SK-N-SH (cell line): ENCODE measurements at regions not wholly inside any gene's neighbourhood (a gene's known extent, or its start where the extent isn't known, plus 50 kb on each side); places are given as distances from the start of the nearest gene placed in this dataset.

Experiments used
- EP300 ChIP-seq, 2 experiments: IDR thresholded peaks; 2 replicates each; pipeline versions ENCODE4 v1.4.0 to v1.6.1; 2012; ENCODE audit warnings: borderline replicate concordance in 1 of 2, low read depth in 1 of 2, low read length in 1 of 2
- EZH2phosphoT487 ChIP-seq: fragments of 200-600 bp; sonication (generic); IDR thresholded peaks from 2 replicates; pipeline ENCODE4 v1.6.1; 2017; ENCODE audit warnings: low read depth, mixed run types, mild to moderate bottlenecking, antibody characterized with exemption, moderate library complexity, borderline replicate concordance
- GABPA ChIP-seq: IDR thresholded peaks from 2 replicates; pipeline ENCODE4 v1.4.0; 2012; ENCODE audit warnings: low read depth, mild to moderate bottlenecking
- JUND ChIP-seq: IDR thresholded peaks from 2 replicates; pipeline ENCODE4 v1.4.0; 2012
- POLR2AphosphoS5 ChIP-seq: IDR thresholded peaks from 2 replicates; pipeline ENCODE4 v1.6.1; 2012; ENCODE audit warnings: low read depth, low read length
- REST ChIP-seq: IDR thresholded peaks from 2 replicates; pipeline ENCODE4 v1.6.1; 2012; ENCODE audit warnings: mild to moderate bottlenecking, low read depth, low read length, moderate library complexity
- RFX5 ChIP-seq: IDR thresholded peaks from 2 replicates; pipeline ENCODE4 v1.6.1; 2012; ENCODE audit warnings: mild to moderate bottlenecking, improper control_type of control experiment, low read length
- SMC3 ChIP-seq: IDR thresholded peaks from 2 replicates; pipeline ENCODE4 v1.6.1; 2012; ENCODE audit warnings: low read depth, low read length, improper control_type of control experiment
- TAF1 ChIP-seq: IDR thresholded peaks from 2 replicates; pipeline ENCODE4 v1.6.1; 2012; ENCODE audit warnings: low read depth, mild to moderate bottlenecking, low read length, moderate library complexity, borderline replicate concordance
- TCF12 ChIP-seq: IDR thresholded peaks from 2 replicates; pipeline ENCODE4 v1.4.0; 2012
- YY1 ChIP-seq: IDR thresholded peaks from 2 replicates; pipeline ENCODE4 v1.4.0; 2012; ENCODE audit warnings: low read depth, mild to moderate bottlenecking
- TF ChIP-seq, protein P1 (sequence below): fragments of 200-600 bp; sonication (generic); IDR thresholded peaks from 2 replicates; pipeline ENCODE4 v1.6.1; 2017; ENCODE audit warnings: antibody characterized with exemption, mild to moderate bottlenecking, moderate library complexity
- TF ChIP-seq, protein P2 (sequence below): fragments of 150-350 bp; IDR thresholded peaks from 2 replicates; pipeline ENCODE4 v1.6.1; 2017; ENCODE audit warnings: antibody characterized with exemption, low read length, low read depth, borderline replicate concordance

DNA sequence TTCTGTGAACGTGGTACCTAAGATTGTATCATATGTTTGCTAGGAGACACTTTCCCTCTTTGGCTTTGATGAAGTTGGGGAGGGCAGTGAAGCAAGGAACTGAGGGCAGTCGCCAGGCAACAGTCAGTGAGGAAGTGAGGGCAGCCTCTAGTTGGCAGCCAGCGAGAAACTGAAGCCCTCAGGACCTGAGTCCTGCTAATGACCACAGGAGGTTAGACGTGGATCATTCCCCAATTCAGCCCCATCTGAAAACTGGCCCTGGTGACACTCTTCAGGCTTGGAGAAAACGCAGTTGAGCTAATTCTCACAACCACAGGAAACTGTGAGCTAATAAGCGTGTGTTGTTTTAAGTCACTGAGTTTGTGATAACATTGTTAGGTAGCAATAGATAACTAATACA, 84.5 kb upstream of the REG3G start:
- TF ChIP-seq, protein P1, sequence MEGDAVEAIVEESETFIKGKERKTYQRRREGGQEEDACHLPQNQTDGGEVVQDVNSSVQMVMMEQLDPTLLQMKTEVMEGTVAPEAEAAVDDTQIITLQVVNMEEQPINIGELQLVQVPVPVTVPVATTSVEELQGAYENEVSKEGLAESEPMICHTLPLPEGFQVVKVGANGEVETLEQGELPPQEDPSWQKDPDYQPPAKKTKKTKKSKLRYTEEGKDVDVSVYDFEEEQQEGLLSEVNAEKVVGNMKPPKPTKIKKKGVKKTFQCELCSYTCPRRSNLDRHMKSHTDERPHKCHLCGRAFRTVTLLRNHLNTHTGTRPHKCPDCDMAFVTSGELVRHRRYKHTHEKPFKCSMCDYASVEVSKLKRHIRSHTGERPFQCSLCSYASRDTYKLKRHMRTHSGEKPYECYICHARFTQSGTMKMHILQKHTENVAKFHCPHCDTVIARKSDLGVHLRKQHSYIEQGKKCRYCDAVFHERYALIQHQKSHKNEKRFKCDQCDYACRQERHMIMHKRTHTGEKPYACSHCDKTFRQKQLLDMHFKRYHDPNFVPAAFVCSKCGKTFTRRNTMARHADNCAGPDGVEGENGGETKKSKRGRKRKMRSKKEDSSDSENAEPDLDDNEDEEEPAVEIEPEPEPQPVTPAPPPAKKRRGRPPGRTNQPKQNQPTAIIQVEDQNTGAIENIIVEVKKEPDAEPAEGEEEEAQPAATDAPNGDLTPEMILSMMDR: no peak
- TF ChIP-seq EZH2phosphoT487: no peak
- TF ChIP-seq POLR2AphosphoS5: no peak
- no peak for TF ChIP-seq RFX5
- TF ChIP-seq EP300 (IDR thresholded peaks at IDR 0.05; ENCODE audit: borderline replicate concordance in 1 of 2, low read depth in 1 of 2, low read length in 1 of 2): no peak
- TF ChIP-seq, protein P2, sequence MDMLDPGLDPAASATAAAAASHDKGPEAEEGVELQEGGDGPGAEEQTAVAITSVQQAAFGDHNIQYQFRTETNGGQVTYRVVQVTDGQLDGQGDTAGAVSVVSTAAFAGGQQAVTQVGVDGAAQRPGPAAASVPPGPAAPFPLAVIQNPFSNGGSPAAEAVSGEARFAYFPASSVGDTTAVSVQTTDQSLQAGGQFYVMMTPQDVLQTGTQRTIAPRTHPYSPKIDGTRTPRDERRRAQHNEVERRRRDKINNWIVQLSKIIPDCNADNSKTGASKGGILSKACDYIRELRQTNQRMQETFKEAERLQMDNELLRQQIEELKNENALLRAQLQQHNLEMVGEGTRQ: no peak
- TF ChIP-seq SMC3: no peak
- TF ChIP-seq YY1: no peak
- no peak for TF ChIP-seq TAF1
- no peak for TF ChIP-seq TCF12
- TF ChIP-seq GABPA: no peak
- no peak for TF ChIP-seq JUND
- no peak for TF ChIP-seq REST
